PFSK-1 (cell line): ENCODE measurements at regions not wholly inside any gene's neighbourhood (a gene's known extent, or its start where the extent isn't known, plus 50 kb on each side); places are given as distances from the start of the nearest gene placed in this dataset.

Experiments used
- FOXP2 ChIP-seq: optimal IDR thresholded peaks from 2 replicates; pipeline ENCODE3; 2011; ENCODE audit warnings: borderline replicate concordance, control low read depth, inconsistent platforms; ENCODE audit not compliant: insufficient read depth; ENCODE audit errors: extremely low read length, extremely low read depth
- POLR2AphosphoS5 ChIP-seq: IDR thresholded peaks from 2 replicates; pipeline ENCODE4 v1.6.1; 2012; ENCODE audit warnings: low read depth, mild to moderate bottlenecking, control low read depth, low read length, moderate library complexity
- REST ChIP-seq, 2 experiments: IDR thresholded peaks; 2 replicates each; pipeline versions ENCODE4 v1.6.1 to v1.8.0; 2011 to 2012; ENCODE audit warnings: low read depth in 2 of 2, low read length in 2 of 2, control low read depth in 1 of 2, inconsistent platforms in 1 of 2, mild to moderate bottlenecking in 1 of 2, moderate library complexity in 1 of 2; ENCODE audit not compliant: insufficient read depth in 1 of 2
- SIN3A ChIP-seq: IDR thresholded peaks from 2 replicates; pipeline ENCODE4 v1.6.1; 2012; ENCODE audit warnings: mild to moderate bottlenecking, low read length, moderate library complexity, borderline replicate concordance; ENCODE audit not compliant: insufficient read depth
- TAF1 ChIP-seq: IDR thresholded peaks from 2 replicates; pipeline ENCODE4 v1.6.1; 2012; ENCODE audit warnings: low read length, control low read depth, borderline replicate concordance; ENCODE audit not compliant: insufficient read depth

GRCh38 chr2:217529271-217529670, 473.5 kb downstream of the TNS1 start:
- no peak for TF ChIP-seq FOXP2
- no peak for TF ChIP-seq SIN3A
- no peak for TF ChIP-seq TAF1
- TF ChIP-seq POLR2AphosphoS5, result no peak

- TF ChIP-seq FOXP2, result no peak
- no peak for TF ChIP-seq TAF1
- TF ChIP-seq REST (IDR thresholded peaks at IDR 0.05; ENCODE audit: insufficient read depth in 1 of 2, low read depth in 2 of 2, low read length in 2 of 2), result no peak
- TF ChIP-seq POLR2AphosphoS5, result no peak
- no peak for TF ChIP-seq SIN3A
Observed at GRCh38 chr2:217527590-217528202, 475.1 kb downstream of the TNS1 start.

GRCh38 chr2:217525076-217525475, 477.7 kb downstream of the TNS1 start:
- TF ChIP-seq TAF1 (no peak), POLR2AphosphoS5 (no peak), SIN3A (no peak), REST (IDR thresholded peaks at IDR 0.05; ENCODE audit: insufficient read depth in 1 of 2, low read depth in 2 of 2, low read length in 2 of 2) (no peak), FOXP2 (no peak)

DNA sequence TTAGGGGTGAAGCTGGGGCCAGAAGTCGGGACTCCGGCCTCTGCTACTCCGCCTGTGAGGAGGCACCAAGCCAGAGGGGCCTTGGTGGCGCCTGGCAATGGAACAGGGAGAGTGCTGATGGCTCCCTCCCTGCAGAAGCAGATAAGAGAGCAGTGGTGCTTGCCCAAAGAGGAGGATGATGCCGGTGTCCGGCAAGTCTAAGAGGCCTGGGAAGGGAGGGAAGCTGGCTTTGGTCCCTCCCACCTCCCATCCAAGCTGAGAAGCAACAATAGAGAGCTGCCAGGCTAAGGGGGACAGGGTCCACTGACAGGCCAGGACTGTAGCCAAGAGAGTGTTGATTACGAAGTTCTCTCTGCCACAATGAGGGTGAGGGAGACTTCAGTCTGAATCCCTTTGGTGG, 479.5 kb downstream of the TNS1 start:
- TF ChIP-seq SIN3A, result no peak

GRCh38 chr2:217521820-217522219, 481.0 kb downstream of the TNS1 start:
- no peak for TF ChIP-seq SIN3A
- TF ChIP-seq FOXP2, result no peak
- no peak for TF ChIP-seq TAF1
- no peak for TF ChIP-seq POLR2AphosphoS5
- no peak for TF ChIP-seq REST (IDR thresholded peaks at IDR 0.05; ENCODE audit: insufficient read depth in 1 of 2, low read depth in 2 of 2, low read length in 2 of 2)

DNA sequence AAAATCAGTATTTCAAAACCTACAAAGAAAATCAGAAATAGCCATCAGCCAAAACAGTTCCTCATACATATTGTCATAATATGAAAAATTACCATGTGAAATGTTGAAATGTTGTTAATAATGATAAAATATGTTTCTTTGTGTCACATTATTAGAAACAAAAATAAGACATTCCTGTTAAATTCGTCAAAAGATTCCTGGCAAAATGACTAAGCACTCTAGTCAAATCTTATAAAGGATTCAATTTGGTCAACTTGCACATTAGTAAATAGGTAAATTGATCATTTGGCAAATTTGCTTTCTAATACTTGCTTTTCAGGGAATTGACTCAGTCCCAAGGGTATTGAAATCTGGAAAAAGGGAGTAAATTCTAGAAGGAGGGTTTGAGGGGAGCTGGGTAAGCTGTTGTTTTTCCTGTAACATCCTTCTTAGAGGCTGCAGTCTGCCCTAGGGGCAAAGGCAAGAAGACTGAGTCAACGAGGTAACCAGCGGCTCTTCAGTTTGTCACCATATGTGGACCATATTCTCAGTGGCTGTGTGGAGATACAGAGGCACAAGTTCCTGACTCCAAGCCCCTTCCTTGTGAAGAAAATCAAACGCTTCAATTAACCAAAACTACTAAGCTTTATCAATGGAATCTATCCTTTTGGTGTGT, 482.3 kb downstream of the TNS1 start:
- TF ChIP-seq REST (IDR thresholded peaks at IDR 0.05; ENCODE audit: insufficient read depth in 1 of 2, low read depth in 2 of 2, low read length in 2 of 2) (no peak), POLR2AphosphoS5 (no peak), TAF1 (no peak), SIN3A (no peak), FOXP2 (no peak)
